RWPE2 (cell line): ENCODE measurements at regions not wholly inside any gene's neighbourhood (a gene's known extent, or its start where the extent isn't known, plus 50 kb on each side); places are given as distances from the start of the nearest gene placed in this dataset.

Experiments used
- ATAC-seq: fragments of 200-7000 bp; cut with Tn5 transposase; 3 replicates; pipeline ENCODE4 v1.9.1; 2021; ENCODE audit warnings: low read depth
- DNase-seq: peaks from one replicate; pipeline ENCODE4 v3.0.0-alpha.2; 2020; ENCODE audit warnings: low spot score
- H3K27ac ChIP-seq: fragments of 450-650 bp; 2 replicates; pipeline ENCODE4 v1.5.1; 2017; ENCODE audit warnings: mild to moderate bottlenecking; ENCODE audit not compliant: poor library complexity, severe bottlenecking
- H3K27me3 ChIP-seq: fragments of 250-450 bp; sonication (Bioruptor Pico); 2 replicates; pipeline ENCODE4 v1.5.1; 2021; ENCODE audit warnings: mild to moderate bottlenecking, moderate library complexity; ENCODE audit not compliant: insufficient read depth, poor library complexity, severe bottlenecking
- H3K36me3 ChIP-seq: fragments of 250-450 bp; sonication (Bioruptor Pico); 2 replicates; pipeline ENCODE4 v1.5.1; 2020; ENCODE audit warnings: low read depth, mild to moderate bottlenecking, moderate library complexity
- H3K4me1 ChIP-seq: fragments of 250-450 bp; sonication (Bioruptor Pico); 2 replicates; pipeline ENCODE4 v1.5.1; 2021; ENCODE audit warnings: mild to moderate bottlenecking, moderate library complexity; ENCODE audit not compliant: insufficient read depth, poor library complexity, severe bottlenecking
- H3K4me3 ChIP-seq: fragments of 250-450 bp; sonication (Bioruptor Pico); 2 replicates; pipeline ENCODE4 v1.5.1; 2021; ENCODE audit warnings: mild to moderate bottlenecking, moderate library complexity; ENCODE audit not compliant: severe bottlenecking
- H3K9me3 ChIP-seq: fragments of 250-450 bp; sonication (Bioruptor Pico); 2 replicates; pipeline ENCODE4 v1.5.1; 2021; ENCODE audit warnings: mild to moderate bottlenecking, moderate library complexity; ENCODE audit not compliant: severe bottlenecking
- TF ChIP-seq, protein P1 (sequence below): fragments of 450-650 bp; IDR thresholded peaks from one replicate; pipeline ENCODE4 v1.5.1; 2017; ENCODE audit warnings: mild to moderate bottlenecking, moderate library complexity; ENCODE audit not compliant: poor library complexity, severe bottlenecking

GRCh38 chr2:33904801-33905200 is 305.7 kb upstream of the FAM98A start:
- H3K27ac ChIP-seq = no peak overlapping the region
- TF ChIP-seq, protein P1, sequence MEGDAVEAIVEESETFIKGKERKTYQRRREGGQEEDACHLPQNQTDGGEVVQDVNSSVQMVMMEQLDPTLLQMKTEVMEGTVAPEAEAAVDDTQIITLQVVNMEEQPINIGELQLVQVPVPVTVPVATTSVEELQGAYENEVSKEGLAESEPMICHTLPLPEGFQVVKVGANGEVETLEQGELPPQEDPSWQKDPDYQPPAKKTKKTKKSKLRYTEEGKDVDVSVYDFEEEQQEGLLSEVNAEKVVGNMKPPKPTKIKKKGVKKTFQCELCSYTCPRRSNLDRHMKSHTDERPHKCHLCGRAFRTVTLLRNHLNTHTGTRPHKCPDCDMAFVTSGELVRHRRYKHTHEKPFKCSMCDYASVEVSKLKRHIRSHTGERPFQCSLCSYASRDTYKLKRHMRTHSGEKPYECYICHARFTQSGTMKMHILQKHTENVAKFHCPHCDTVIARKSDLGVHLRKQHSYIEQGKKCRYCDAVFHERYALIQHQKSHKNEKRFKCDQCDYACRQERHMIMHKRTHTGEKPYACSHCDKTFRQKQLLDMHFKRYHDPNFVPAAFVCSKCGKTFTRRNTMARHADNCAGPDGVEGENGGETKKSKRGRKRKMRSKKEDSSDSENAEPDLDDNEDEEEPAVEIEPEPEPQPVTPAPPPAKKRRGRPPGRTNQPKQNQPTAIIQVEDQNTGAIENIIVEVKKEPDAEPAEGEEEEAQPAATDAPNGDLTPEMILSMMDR = no peak
- no peak for DNase-seq
- H3K9me3 ChIP-seq = no peaks in the 10 kb centered on the region
- H3K4me3 ChIP-seq = no peak overlapping the region
- ATAC-seq = no peak
- H3K4me1 ChIP-seq = no peaks in the 10 kb centered on the region
- H3K36me3 ChIP-seq = no peaks in the 10 kb centered on the region
- no peaks in the 10 kb centered on the region for H3K27me3 ChIP-seq

DNA sequence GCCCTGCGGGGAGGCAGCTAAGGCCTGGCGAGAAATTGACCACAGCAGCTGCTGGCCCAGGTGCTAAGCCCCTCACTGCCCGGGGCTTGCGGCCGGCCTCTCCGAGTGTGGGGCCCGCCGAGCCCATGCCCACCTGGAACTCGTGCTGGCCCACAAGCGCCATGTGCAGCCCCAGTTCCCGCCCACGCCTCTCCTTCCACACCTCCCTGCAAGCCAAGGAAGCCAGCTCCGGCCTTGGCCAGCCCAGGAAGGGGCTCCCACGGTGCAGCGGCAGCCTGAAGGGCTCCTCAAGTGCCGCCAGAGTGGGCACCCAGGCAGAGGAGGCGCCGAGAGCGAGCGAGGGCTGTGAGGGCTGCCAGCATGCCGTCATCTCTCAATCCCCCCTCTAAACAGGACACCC is 304.6 kb upstream of the FAM98A start:
- TF ChIP-seq, protein P1 = no peak
- Histone ChIP-seq H3K27ac (no peak overlapping the region), H3K27me3 (no peaks in the 10 kb centered on the region), H3K9me3 (no peaks in the 10 kb centered on the region), H3K4me1 (no peaks in the 10 kb centered on the region), H3K4me3 (no peak overlapping the region), H3K36me3 (no peaks in the 10 kb centered on the region)
- DNase-seq (no peak), ATAC-seq (no peak)

DNA sequence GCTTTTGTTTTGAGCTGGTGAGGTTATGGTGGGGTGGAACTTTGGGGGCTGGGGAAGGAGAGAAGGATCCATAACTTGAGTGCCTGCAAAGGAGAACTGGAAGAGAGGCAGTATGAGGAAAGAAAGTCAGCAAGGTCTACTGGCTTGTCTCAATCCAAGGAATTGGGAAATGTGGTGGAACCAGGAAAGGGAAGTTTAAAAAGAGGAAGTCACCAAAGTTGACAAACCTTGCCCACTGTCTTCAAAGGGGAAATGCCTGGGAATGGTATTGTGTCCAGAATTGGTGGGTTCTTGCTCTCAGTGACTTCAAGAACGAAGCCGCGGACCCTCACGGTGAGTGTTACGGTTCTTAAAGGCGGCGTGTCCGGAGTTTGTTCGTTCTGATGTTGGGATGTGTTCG is 304.1 kb upstream of the FAM98A start:
- no peak overlapping the region for H3K4me3 ChIP-seq
- ATAC-seq (no peak), DNase-seq (no peak)
- H3K9me3 ChIP-seq = no peaks in the 10 kb centered on the region
- H3K36me3 ChIP-seq = no peaks in the 10 kb centered on the region
- H3K4me1 ChIP-seq = no peaks in the 10 kb centered on the region
- no peak overlapping the region for H3K27ac ChIP-seq
- TF ChIP-seq, protein P1 = no peak
- no peaks in the 10 kb centered on the region for H3K27me3 ChIP-seq

DNA sequence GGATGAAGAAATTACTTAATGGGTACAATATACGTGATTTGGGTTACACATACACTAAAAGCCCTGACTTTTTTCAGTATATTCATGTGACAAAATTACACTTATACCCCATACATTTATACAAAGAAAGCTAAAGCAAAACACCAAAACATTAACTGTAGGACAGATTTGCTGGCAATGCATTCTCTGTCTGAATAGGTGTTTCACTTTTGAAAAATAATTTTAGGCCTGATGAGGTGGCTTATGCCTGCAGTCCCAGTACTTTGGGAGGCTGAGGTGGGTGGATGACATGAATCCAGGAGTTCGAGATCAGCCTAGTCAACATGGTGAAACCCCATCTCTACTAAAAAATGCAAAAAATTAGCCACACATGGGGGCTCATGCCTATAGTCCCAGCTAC is 301.5 kb upstream of the FAM98A start:
- H3K36me3 ChIP-seq = no peaks in the 10 kb centered on the region
- TF ChIP-seq, protein P1 = no peak
- H3K4me3 ChIP-seq = no peak overlapping the region
- ATAC-seq = no peak
- H3K27me3 ChIP-seq = no peaks in the 10 kb centered on the region
- no peak for DNase-seq
- no peaks in the 10 kb centered on the region for H3K9me3 ChIP-seq
- H3K27ac ChIP-seq = no peak overlapping the region
- no peaks in the 10 kb centered on the region for H3K4me1 ChIP-seq

DNA sequence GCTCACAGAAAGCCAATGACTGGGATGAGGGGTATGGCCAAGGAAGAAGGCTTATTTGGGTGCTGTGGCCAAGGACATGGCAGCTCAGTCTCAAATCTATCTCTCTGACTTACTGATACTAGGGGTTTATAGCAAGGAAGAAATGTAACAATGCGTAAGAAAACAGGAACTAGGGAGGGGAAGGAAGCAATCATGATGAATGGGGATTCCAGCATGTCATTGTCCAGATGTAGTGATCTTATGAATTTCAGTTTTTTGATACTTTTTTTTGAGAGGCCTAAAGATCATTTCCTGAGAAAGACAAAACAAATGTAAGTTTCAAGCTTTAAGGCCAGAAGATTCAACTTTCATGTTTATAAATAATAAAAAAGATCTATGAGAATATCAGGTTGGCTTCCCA is 298.6 kb upstream of the FAM98A start:
- no peaks in the 10 kb centered on the region for H3K36me3 ChIP-seq
- H3K27ac ChIP-seq = no peak overlapping the region
- no peaks in the 10 kb centered on the region for H3K9me3 ChIP-seq
- no peak for DNase-seq
- ATAC-seq = no peak
- H3K27me3 ChIP-seq = no peaks in the 10 kb centered on the region
- H3K4me1 ChIP-seq = no peaks in the 10 kb centered on the region
- TF ChIP-seq, protein P1 = no peak
- no peak overlapping the region for H3K4me3 ChIP-seq
